GM12872 (cell line): ENCODE measurements at regions not wholly inside any gene's neighbourhood (a gene's known extent, or its start where the extent isn't known, plus 50 kb on each side); places are given as distances from the start of the nearest gene placed in this dataset.

Experiments
- CTCF ChIP-seq: IDR thresholded peaks from 3 replicates; pipeline ENCODE4 v1.5.1; 2011; ENCODE audit warnings: low read depth, mild to moderate bottlenecking, low read length, moderate library complexity; ENCODE audit not compliant: insufficient read depth

- no peak for TF ChIP-seq CTCF
These were observed 241.7 kb downstream of the ADGRL2 start for GRCh38 chr1:82042306-82043060.
